22Rv1 (cell line): ENCODE measurements at regions not wholly inside any gene's neighbourhood (a gene's known extent, or its start where the extent isn't known, plus 50 kb on each side); places are given as distances from the start of the nearest gene placed in this dataset.
"Not testable (repeated sequence)": the region's sequence is repeated elsewhere in the genome, so short reads cannot be mapped to it uniquely, and the experiment has no call there.

Experiments used
- H3K27ac ChIP-seq: fragments of 450-650 bp; 2 replicates; pipeline ENCODE4 v1.5.1; 2017
- ZFX ChIP-seq: fragments of 450-650 bp; IDR thresholded peaks from 2 replicates; pipeline ENCODE4 v1.6.1; 2017; ENCODE audit warnings: antibody characterized with exemption, borderline replicate concordance
- TF ChIP-seq, protein P1 (sequence below): fragments of 450-650 bp; IDR thresholded peaks from 2 replicates; pipeline ENCODE4 v1.5.1; 2017; ENCODE audit warnings: mild to moderate bottlenecking

DNA sequence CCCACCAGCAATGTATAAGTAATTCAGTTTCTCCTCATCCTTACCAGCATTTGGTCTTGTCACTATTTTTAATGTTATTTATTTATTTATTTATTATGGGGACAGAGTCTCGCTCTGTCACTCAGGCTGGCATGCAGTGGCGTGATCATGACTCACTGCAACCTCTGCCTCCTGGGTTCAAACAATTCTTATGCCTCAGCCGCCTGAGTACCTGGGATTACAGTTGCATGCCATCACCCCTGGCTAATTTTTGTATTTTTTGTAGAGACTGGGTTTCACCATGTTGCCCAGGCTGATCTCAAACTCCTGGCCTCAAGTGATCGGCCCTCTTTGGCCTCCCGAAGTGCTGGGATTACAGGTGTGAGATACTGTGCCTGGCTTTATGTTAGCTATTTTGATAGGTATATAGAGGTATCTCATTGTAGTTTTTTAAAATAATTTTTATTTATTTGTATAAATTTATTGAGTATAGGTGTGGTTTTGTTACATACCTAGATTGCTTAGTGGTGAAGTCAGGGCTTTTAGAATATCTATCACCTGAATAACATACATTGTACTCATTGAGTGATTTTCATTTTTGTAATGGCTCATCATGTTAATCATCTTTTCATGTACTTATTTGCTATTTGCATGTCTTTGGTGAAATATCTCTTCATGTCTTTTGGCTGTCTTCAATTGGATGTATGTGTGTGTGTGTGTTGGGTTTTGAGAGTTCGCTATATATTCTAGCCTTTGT, 53.3 kb downstream of the TANC2 start:
- no peak overlapping the region for H3K27ac ChIP-seq

DNA sequence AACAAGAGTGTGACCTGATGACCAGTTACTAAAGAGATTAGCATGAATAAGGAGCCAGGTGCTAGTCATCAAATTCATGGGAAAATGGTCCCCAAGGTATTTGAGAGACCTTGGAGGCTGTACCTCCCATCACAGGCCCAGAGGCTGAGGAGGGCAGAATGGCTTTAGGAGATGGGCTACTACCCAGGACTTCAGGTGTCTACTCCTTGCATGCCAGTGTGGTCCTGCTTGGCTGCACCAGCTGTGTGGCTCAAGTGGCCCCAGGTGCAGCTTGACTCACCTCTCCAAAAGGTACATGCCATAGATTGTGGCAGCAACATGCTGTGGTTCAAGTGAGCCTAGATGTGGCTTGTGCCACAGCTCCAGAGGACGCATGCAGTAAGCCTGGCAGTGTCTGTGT, 56.5 kb downstream of the TANC2 start:
- H3K27ac ChIP-seq: no peak overlapping the region
- TF ChIP-seq, protein P1, sequence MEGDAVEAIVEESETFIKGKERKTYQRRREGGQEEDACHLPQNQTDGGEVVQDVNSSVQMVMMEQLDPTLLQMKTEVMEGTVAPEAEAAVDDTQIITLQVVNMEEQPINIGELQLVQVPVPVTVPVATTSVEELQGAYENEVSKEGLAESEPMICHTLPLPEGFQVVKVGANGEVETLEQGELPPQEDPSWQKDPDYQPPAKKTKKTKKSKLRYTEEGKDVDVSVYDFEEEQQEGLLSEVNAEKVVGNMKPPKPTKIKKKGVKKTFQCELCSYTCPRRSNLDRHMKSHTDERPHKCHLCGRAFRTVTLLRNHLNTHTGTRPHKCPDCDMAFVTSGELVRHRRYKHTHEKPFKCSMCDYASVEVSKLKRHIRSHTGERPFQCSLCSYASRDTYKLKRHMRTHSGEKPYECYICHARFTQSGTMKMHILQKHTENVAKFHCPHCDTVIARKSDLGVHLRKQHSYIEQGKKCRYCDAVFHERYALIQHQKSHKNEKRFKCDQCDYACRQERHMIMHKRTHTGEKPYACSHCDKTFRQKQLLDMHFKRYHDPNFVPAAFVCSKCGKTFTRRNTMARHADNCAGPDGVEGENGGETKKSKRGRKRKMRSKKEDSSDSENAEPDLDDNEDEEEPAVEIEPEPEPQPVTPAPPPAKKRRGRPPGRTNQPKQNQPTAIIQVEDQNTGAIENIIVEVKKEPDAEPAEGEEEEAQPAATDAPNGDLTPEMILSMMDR: no peak
- TF ChIP-seq ZFX: no peak

More for the DNA sequence above, 53.3 kb downstream of the TANC2 start:
- no peak for TF ChIP-seq ZFX
- TF ChIP-seq, protein P1: no peak

DNA sequence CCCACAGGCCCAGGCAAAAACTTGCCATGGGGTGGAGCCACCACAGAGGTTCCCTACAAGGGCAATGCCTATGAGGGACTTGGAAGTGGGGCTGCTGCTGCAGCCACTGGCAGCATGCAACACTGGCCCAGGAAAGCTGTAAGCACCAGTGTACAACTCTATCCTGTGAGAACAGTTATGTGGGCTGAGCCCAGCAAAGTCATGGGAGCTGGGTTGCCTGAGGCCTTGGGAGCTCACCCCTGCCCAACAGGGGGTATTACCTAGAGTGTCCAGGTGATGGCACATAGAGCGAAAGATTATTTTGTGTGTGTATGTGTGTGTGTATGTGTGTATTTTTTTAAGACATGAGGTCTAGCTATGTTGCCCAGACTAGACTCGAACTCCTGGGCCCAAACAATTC, 57.0 kb downstream of the TANC2 start:
- H3K27ac ChIP-seq: no peak overlapping the region
- no peak for TF ChIP-seq ZFX
- TF ChIP-seq, protein P1: no peak

DNA sequence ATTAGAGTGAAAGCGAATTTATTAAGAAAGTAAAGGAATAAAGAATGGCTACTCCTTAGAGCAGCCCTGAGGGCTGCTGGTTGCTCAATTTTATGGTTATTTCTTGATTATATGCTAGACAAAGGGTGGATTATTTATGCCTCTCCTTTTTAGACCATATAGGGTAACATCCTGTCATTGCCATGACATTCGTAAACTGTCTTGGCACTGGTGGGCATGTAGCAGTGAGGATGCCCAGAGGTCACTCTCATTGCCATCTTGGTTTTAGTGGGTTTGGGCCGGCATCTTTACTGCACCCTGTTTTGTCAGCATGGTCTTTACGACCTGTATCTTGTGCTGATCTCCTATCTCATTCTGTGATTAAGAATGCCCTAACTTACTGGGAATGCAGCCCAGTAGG, 58.2 kb downstream of the TANC2 start:
- TF ChIP-seq, protein P1: no peak
- TF ChIP-seq ZFX: no peak
- no peak overlapping the region for H3K27ac ChIP-seq

DNA sequence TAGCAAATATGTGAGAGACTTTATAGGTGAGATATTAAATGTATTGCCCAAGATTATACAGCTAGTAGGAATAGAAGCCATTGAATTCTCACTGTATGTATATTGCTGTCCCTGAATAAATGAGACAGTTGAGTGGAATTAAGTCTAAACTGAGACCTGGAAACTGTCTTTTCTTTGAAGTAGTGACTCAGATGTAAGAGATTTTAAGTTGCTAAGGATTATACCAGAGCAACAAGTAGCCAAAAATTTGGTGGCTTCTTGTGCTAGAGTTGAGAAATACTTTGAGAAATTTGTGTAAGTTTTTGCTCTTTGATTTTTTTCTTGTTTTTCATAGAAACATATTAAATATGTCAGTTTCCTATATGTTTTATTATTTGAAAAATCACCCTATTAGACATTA, 58.7 kb downstream of the TANC2 start:
- no peak overlapping the region for H3K27ac ChIP-seq

DNA sequence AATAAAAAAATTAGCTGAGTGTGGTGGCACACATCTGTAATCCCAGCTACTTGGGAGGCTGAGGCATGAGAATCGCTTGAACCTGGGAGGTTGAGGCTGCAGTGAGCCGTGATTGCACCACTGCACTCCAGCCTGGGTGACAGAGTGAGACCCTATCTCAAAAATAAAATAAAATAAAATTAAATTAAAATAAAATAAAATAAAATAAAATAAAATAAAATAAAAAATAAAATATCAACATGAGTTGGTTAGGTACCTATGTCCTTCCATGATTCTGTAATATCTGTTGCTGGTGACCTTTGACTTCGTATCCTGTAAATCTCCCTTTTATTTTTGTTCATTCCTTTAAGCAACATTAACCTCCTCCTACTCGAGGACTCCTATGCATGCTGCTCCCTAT, 59.6 kb downstream of the TANC2 start:
- H3K27ac ChIP-seq: not testable (repeated sequence)

More for the DNA sequence above, 58.7 kb downstream of the TANC2 start:
- TF ChIP-seq, protein P1: no peak
- no peak for TF ChIP-seq ZFX

DNA sequence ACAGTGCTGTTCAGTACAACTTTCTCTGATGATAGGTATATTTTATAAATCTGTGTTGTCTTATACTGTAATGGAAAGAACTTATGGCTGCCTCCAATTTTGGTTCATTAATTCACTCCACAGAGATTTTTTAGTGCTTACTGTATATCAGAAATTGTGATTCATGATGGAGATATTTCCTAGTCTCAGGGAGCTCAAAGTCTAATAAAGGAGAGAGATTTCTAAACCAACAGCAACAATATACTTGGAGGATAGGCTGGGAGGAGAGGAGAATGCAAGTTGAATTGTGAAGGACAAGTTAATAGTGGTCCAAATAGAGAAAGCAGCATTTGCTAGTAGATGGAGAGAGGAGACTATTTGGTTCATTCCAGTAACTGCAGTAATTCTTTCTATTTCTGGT, 63.5 kb downstream of the TANC2 start:
- no peak for TF ChIP-seq ZFX
- TF ChIP-seq, protein P1: no peak
- H3K27ac ChIP-seq: no peak overlapping the region

DNA sequence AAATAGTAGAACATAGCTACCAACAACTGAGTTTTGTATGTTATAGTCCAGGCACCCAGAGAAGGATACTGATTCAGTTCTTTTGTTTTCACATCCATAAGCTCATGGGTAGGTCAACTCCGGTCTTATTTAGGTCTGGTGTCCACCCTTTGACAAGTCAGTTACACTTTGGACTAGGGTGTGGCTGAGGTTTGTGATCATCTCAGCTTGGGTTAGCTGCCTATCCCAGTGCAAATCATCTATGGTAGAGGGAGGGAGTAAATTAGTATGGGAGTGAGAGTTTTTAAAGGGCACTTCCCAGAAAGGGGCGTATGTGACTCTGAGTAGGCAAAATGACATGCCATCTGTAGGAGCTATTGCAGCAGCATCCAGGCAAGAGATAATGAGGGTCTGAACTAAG, 66.1 kb downstream of the TANC2 start:
- TF ChIP-seq, protein P1: no peak
- no peak for TF ChIP-seq ZFX
- H3K27ac ChIP-seq: no peak overlapping the region
